HUES48 (cell line): ENCODE measurements at regions not wholly inside any gene's neighbourhood (a gene's known extent, or its start where the extent isn't known, plus 50 kb on each side); places are given as distances from the start of the nearest gene placed in this dataset.

Experiments
- H3K27ac ChIP-seq: one replicate; pipeline ENCODE4 v1.7.0; 2013; ENCODE audit warnings: low read depth, low read length, inconsistent platforms
- H3K27me3 ChIP-seq: 2 replicates; pipeline ENCODE4 v1.6.1; 2013; ENCODE audit warnings: mild to moderate bottlenecking, low read length; ENCODE audit not compliant: control insufficient read depth, insufficient read depth
- H3K36me3 ChIP-seq: 2 replicates; pipeline ENCODE4 v1.6.1; 2013; ENCODE audit warnings: low read length; ENCODE audit not compliant: control insufficient read depth, insufficient read depth
- H3K4me1 ChIP-seq: 2 replicates; pipeline ENCODE4 v1.6.1; 2013; ENCODE audit warnings: mild to moderate bottlenecking, low read length; ENCODE audit not compliant: control insufficient read depth, insufficient read depth
- H3K4me3 ChIP-seq: 2 replicates; pipeline ENCODE4 v1.5.1; 2013; ENCODE audit warnings: mild to moderate bottlenecking, low read depth, low read length
- H3K9ac ChIP-seq: 2 replicates; pipeline ENCODE4 v1.6.1; 2013; ENCODE audit warnings: mild to moderate bottlenecking, low read depth, low read length, moderate library complexity
- H3K9me3 ChIP-seq: 2 replicates; pipeline ENCODE4 v1.6.1; 2013; ENCODE audit warnings: low read length; ENCODE audit not compliant: control insufficient read depth, insufficient read depth

GRCh38 chr7:12783421-12784095 is 96.1 kb downstream of the ARL4A start:
- H3K9me3 ChIP-seq: no peaks in the 10 kb centered on the region

GRCh38 chr7:12785473-12785872 is 98.0 kb downstream of the ARL4A start:
- Histone ChIP-seq H3K4me3 (no peak overlapping the region), H3K27me3 (no peaks in the 10 kb centered on the region), H3K27ac (no peak overlapping the region), H3K36me3 (no peaks in the 10 kb centered on the region), H3K9me3 (no peaks in the 10 kb centered on the region), H3K9ac (no peak overlapping the region), H3K4me1 (no peaks in the 10 kb centered on the region)

More at GRCh38 chr7:12783421-12784095, 96.1 kb downstream of the ARL4A start:
- no peaks in the 10 kb centered on the region for H3K4me1 ChIP-seq
- no peaks in the 10 kb centered on the region for H3K36me3 ChIP-seq
- no peaks in the 10 kb centered on the region for H3K27me3 ChIP-seq
- no peak overlapping the region for H3K4me3 ChIP-seq
- no peak overlapping the region for H3K9ac ChIP-seq
- H3K27ac ChIP-seq: no peak overlapping the region

- H3K36me3 ChIP-seq: no peaks in the 10 kb centered on the region
- no peak overlapping the region for H3K4me3 ChIP-seq
- H3K9ac ChIP-seq: no peak overlapping the region
- H3K9me3 ChIP-seq: no peaks in the 10 kb centered on the region
- H3K27ac ChIP-seq: no peak overlapping the region
- H3K4me1 ChIP-seq: no peaks in the 10 kb centered on the region
- no peaks in the 10 kb centered on the region for H3K27me3 ChIP-seq
These were observed 99.1 kb downstream of the ARL4A start for GRCh38 chr7:12786494-12786893.

- no peak overlapping the region for H3K4me3 ChIP-seq
- no peaks in the 10 kb centered on the region for H3K36me3 ChIP-seq
- H3K4me1 ChIP-seq: no peaks in the 10 kb centered on the region
- no peaks in the 10 kb centered on the region for H3K9me3 ChIP-seq
- H3K9ac ChIP-seq: no peak overlapping the region
- H3K27me3 ChIP-seq: no peaks in the 10 kb centered on the region
- H3K27ac ChIP-seq: no peak overlapping the region
These were observed 100.7 kb downstream of the ARL4A start for GRCh38 chr7:12788171-12788570.

GRCh38 chr7:12788591-12788990 is 101.2 kb downstream of the ARL4A start:
- Histone ChIP-seq H3K9me3 (no peaks in the 10 kb centered on the region), H3K4me1 (no peaks in the 10 kb centered on the region), H3K36me3 (no peaks in the 10 kb centered on the region), H3K4me3 (no peak overlapping the region), H3K27me3 (no peaks in the 10 kb centered on the region), H3K27ac (no peak overlapping the region), H3K9ac (no peak overlapping the region)

- Histone ChIP-seq H3K36me3 (no peaks in the 10 kb centered on the region), H3K27me3 (no peaks in the 10 kb centered on the region), H3K9ac (no peak overlapping the region), H3K4me1 (no peaks in the 10 kb centered on the region), H3K4me3 (no peak overlapping the region), H3K27ac (no peak overlapping the region), H3K9me3 (no peaks in the 10 kb centered on the region)
These were observed 107.4 kb downstream of the ARL4A start for GRCh38 chr7:12794722-12795302.

GRCh38 chr7:12796397-12797127 is 109.1 kb downstream of the ARL4A start:
- no peaks in the 10 kb centered on the region for H3K27me3 ChIP-seq
- no peak overlapping the region for H3K9ac ChIP-seq
- H3K4me3 ChIP-seq: no peak overlapping the region
- H3K36me3 ChIP-seq: no peaks in the 10 kb centered on the region
- no peaks in the 10 kb centered on the region for H3K9me3 ChIP-seq
- no peaks in the 10 kb centered on the region for H3K4me1 ChIP-seq
- no peak overlapping the region for H3K27ac ChIP-seq

- H3K4me1 ChIP-seq: peaks cover 24% of the 10 kb centered on the region; the same call in 1 of the 2 replicates
- H3K9ac ChIP-seq: no peak overlapping the region
- H3K9me3 ChIP-seq: no peaks in the 10 kb centered on the region
- H3K4me3 ChIP-seq: no peak overlapping the region
- H3K36me3 ChIP-seq: no peaks in the 10 kb centered on the region
- no peak overlapping the region for H3K27ac ChIP-seq
- no peaks in the 10 kb centered on the region for H3K27me3 ChIP-seq
These were observed 113.1 kb downstream of the ARL4A start for GRCh38 chr7:12800486-12800885.

- Histone ChIP-seq H3K4me1 (peaks cover 28% of the 10 kb centered on the region; the same call in 1 of the 2 replicates), H3K27me3 (no peaks in the 10 kb centered on the region), H3K4me3 (no peak overlapping the region), H3K9ac (no peak overlapping the region), H3K27ac (no peak overlapping the region), H3K9me3 (no peaks in the 10 kb centered on the region), H3K36me3 (no peaks in the 10 kb centered on the region)
These were observed 113.7 kb downstream of the ARL4A start for GRCh38 chr7:12801107-12801506.

GRCh38 chr7:12802070-12802469 is 114.6 kb downstream of the ARL4A start:
- Histone ChIP-seq H3K9me3 (no peaks in the 10 kb centered on the region), H3K27ac (no peak overlapping the region), H3K4me3 (no peak overlapping the region), H3K36me3 (no peaks in the 10 kb centered on the region), H3K27me3 (no peaks in the 10 kb centered on the region), H3K4me1 (peaks cover 28% of the 10 kb centered on the region; the same call in 1 of the 2 replicates), H3K9ac (no peak overlapping the region)

- Histone ChIP-seq H3K36me3 (no peaks in the 10 kb centered on the region), H3K4me1 (peaks cover 28% of the 10 kb centered on the region; the same call in 1 of the 2 replicates), H3K27ac (no peak overlapping the region), H3K9ac (no peak overlapping the region), H3K9me3 (no peaks in the 10 kb centered on the region), H3K27me3 (no peaks in the 10 kb centered on the region), H3K4me3 (no peak overlapping the region)
These were observed 116.1 kb downstream of the ARL4A start for GRCh38 chr7:12803542-12803941.
